Astrocyte of the spinal cord (primary cell): ENCODE measurements at regions not wholly inside any gene's neighbourhood (a gene's known extent, or its start where the extent isn't known, plus 50 kb on each side); places are given as distances from the start of the nearest gene placed in this dataset.

Experiments used
- DNase-seq: peaks from one replicate; pipeline ENCODE4 v3.0.0; 2011; ENCODE audit warnings: low read depth, low spot score
- H3K4me3 ChIP-seq: 2 replicates; pipeline ENCODE4 v1.5.1; 2011; ENCODE audit warnings: low read depth, mild to moderate bottlenecking, low read length, moderate library complexity
- in situ Hi-C: cut with HindIII; loops from 2 replicates; pipeline ENCODE4 v1.10.0; 2017; ENCODE audit warnings: low sequenced_read_pairs
- TF ChIP-seq, protein P1 (sequence below): IDR thresholded peaks from 2 replicates; pipeline ENCODE4 v1.5.1; 2012; ENCODE audit warnings: low read depth, mild to moderate bottlenecking, low read length, inconsistent platforms

DNA sequence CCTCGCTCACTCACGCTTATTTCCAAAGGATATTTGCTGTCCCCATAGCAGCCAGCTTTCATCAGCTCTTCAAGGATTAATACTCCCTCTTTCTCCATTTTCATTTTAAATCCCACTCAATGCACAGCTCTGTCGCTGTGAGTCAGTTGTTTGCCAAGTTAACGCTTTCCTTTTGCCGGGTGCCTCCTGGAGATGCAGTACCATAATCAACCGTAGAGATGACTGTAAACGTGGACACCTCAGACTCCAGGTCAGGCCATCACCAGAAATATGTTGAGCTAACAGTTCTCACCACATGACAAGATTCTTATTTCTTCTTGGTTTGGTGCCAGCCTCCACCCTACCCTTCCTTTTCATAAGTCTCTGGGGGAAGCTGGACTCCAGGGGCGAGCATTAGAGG lies 66.6 kb upstream of the TAB2 start:
- TF ChIP-seq, protein P1, sequence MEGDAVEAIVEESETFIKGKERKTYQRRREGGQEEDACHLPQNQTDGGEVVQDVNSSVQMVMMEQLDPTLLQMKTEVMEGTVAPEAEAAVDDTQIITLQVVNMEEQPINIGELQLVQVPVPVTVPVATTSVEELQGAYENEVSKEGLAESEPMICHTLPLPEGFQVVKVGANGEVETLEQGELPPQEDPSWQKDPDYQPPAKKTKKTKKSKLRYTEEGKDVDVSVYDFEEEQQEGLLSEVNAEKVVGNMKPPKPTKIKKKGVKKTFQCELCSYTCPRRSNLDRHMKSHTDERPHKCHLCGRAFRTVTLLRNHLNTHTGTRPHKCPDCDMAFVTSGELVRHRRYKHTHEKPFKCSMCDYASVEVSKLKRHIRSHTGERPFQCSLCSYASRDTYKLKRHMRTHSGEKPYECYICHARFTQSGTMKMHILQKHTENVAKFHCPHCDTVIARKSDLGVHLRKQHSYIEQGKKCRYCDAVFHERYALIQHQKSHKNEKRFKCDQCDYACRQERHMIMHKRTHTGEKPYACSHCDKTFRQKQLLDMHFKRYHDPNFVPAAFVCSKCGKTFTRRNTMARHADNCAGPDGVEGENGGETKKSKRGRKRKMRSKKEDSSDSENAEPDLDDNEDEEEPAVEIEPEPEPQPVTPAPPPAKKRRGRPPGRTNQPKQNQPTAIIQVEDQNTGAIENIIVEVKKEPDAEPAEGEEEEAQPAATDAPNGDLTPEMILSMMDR, result no peak
- in situ Hi-C loops, result no loop called here
- DNase-seq, result no peak
- H3K4me3 ChIP-seq, result no peak overlapping the region

DNA sequence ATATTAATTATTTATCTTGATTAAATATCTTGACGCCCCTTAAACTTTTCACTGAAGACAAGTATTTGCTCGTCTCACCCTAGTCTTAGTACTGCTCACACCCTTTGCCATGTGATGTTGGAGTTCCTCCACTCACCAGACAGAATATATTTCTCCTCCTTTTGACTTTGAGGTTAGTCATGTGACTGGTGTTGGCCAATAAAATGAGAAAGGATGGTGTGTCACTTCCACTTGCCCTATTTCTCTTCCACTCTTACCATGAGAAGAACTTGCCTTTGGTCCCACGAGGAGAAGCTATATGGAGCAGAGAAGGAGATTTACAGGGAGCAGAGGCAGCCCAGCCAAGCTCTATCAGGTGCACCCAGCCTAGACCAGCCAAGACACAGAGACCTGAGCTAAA lies 64.9 kb upstream of the TAB2 start:
- TF ChIP-seq, protein P1, result no peak
- H3K4me3 ChIP-seq, result no peak overlapping the region
- in situ Hi-C loops, result no loop called here

DNA sequence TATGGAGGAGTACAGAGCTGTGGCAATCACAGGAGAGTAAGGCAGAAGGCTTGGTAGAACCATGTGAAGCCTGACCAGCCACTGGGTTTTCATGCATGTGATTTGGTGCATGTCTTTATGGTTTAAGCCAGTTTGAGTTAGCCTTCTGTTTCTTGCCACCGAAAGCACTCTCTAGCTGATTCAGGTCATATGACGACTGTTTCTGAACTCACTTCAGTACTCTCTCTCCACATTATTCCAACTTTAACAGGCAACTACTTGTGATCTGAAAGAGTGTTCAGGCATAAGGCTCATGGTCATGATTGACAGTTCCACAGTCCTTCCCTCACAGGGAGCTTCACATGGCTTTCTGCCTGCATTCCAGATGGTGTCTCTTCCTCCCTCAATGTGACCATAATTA lies 63.3 kb upstream of the TAB2 start:
- DNase-seq, result no peak
- in situ Hi-C loops, result no loop called here
- H3K4me3 ChIP-seq, result no peak overlapping the region
- TF ChIP-seq, protein P1, result no peak

More for the DNA sequence above, 64.9 kb upstream of the TAB2 start:
- DNase-seq, result no peak

DNA sequence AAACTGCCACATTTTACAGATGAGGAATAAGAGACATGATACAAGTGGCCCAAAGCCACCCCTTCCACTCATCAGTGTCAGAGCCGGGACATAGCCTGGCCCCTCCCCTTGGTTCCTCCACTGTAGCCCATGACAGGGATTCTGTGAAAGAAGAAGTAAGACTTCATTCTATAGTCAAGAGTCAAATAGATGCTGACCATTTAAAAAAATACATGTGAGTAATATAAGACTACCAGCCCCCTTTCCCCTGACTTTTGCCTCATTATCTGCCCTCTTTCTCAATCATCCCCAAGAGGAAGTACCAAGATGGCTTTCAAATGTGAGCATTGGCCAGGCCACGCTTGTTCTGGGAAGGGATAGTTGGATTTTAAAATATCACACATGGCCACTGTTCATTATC lies 57.8 kb upstream of the TAB2 start:
- TF ChIP-seq, protein P1, result no peak
- DNase-seq, result no peak
- in situ Hi-C loops, result no loop called here
- no peak overlapping the region for H3K4me3 ChIP-seq

GRCh38 chr6:149260214-149260874 lies 57.2 kb upstream of the TAB2 start:
- no peak overlapping the region for H3K4me3 ChIP-seq
- DNase-seq, result no peak
- TF ChIP-seq, protein P1, result no peak
- in situ Hi-C loops, result no loop called here

DNA sequence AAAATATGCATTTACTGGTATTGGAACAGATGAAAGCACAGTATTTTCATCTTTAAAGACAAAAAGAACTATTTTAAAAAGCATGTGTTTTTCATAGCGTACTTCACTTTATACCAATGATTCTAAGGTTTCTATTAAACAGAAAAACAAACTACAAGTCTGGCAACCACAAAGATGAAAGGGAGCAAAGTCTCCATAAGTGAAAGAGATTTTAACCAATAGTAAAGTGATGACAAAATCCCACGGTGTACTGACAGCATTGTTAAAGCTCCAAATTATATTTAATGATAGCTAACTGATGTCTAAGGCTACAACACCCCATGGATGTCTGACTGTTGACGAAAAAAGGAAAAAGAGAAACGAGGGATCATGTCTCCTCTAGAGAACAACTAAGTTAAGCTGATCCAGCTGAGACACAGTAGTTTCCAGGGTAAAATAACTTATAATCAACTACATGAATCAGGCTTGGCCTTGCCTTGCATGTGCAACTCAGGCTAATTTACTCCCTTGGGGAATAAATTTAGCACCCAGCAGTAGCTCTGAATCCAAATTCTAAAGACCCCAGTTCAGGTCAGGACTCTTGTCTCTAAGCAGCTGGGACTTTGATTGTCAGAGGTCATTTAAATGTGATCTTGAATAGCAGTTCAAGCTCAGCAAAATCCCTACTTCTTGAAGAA lies 56.0 kb upstream of the TAB2 start:
- TF ChIP-seq, protein P1, result no peak
- in situ Hi-C loops, result no loop called here
- DNase-seq, result no peak
- H3K4me3 ChIP-seq, result no peak overlapping the region
